ENCODE measurements at regions not wholly inside any gene's neighbourhood (a gene's known extent, or its start where the extent isn't known, plus 50 kb on each side); places are given as distances from the start of the nearest gene placed in this dataset.

DNA sequence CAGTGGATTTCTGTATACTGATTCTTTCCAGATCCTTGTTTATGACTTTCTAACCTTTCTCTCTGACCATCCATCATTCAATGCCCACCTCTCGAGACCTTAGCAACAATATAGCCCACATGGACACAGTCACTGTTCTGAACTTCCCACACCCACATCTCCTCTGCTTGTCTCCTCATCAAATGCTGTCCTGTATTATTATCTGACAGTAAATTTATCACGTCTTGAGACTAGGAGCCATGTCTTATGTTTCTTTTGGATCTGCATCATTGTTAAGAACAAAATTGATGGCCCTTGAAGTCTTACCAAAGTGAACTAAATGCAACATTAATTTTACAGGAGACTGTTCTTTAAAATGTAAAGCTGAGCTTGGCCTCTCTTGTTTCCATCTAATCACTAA is 495.4 kb upstream of the KLF4 start:
- Mint-ChIP-seq H3K27me3 (peaks cover 61% of the 10 kb centered on the region), H3K9me3 (ENCODE audit: low read depth) (no peaks in the 10 kb centered on the region), H3K4me1 (ENCODE audit: low read depth) (no peaks in the 10 kb centered on the region), H3K36me3 (ENCODE audit: insufficient read depth) (no peaks in the 10 kb centered on the region), H3K4me3 (ENCODE audit: low read depth) (no peak overlapping the region), H3K27ac (no peak overlapping the region)
- TF ChIP-seq, protein P1, sequence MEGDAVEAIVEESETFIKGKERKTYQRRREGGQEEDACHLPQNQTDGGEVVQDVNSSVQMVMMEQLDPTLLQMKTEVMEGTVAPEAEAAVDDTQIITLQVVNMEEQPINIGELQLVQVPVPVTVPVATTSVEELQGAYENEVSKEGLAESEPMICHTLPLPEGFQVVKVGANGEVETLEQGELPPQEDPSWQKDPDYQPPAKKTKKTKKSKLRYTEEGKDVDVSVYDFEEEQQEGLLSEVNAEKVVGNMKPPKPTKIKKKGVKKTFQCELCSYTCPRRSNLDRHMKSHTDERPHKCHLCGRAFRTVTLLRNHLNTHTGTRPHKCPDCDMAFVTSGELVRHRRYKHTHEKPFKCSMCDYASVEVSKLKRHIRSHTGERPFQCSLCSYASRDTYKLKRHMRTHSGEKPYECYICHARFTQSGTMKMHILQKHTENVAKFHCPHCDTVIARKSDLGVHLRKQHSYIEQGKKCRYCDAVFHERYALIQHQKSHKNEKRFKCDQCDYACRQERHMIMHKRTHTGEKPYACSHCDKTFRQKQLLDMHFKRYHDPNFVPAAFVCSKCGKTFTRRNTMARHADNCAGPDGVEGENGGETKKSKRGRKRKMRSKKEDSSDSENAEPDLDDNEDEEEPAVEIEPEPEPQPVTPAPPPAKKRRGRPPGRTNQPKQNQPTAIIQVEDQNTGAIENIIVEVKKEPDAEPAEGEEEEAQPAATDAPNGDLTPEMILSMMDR (IDR thresholded peaks at IDR 0.05; ENCODE audit: unreplicated experiment): no peak
- DNase-seq (ENCODE audit: low spot score, unreplicated experiment): no peak

DNA sequence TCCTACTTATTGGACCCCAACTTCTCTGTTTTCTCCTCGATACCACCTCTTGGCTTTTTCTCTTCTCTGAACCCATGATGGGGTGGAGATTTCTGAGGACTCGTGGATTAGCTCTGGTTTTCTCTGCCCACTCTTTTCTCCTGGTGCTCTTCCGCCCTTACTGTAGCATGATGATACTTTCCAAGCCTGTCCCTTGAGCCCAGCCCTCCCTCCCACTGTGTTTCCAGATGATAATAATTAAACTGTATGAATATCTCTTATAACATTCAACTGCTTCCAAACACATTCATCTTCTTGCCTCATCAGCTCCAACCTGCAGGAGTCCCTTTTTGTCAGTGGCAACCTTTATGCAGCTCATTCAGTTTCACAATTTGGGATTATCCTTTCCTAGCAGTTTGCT is 494.2 kb upstream of the KLF4 start:
- Mint-ChIP-seq H3K4me3 (ENCODE audit: low read depth) (no peak overlapping the region), H3K4me1 (ENCODE audit: low read depth) (no peaks in the 10 kb centered on the region), H3K9me3 (ENCODE audit: low read depth) (no peaks in the 10 kb centered on the region), H3K27me3 (peaks cover 49% of the 10 kb centered on the region), H3K36me3 (ENCODE audit: insufficient read depth) (no peaks in the 10 kb centered on the region), H3K27ac (no peak overlapping the region)
- TF ChIP-seq, protein P1 (IDR thresholded peaks at IDR 0.05; ENCODE audit: unreplicated experiment): no peak
- no peak for DNase-seq (ENCODE audit: low spot score, unreplicated experiment)

DNA sequence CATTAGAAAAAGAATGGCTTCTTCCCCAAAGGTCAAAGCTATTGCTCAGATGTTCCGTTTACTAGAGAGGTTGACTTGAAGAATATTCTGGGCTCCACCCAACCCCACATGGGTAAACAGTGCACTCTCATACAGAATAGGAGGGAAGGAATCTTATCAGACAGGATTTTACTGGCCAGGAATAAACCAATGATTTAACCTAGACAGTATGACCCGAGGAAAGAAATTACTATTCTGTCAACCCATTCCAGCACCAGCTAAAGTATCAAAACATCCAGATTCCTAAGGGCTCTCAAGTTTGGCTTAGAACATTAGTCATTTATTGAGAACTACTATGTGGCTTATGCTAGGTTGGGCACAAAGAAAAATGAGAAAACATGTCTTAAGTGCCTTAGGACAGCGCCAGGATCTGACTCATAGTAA is 493.6 kb upstream of the KLF4 start:
- no peak overlapping the region for H3K4me3 Mint-ChIP-seq (ENCODE audit: low read depth)
- DNase-seq (ENCODE audit: low spot score, unreplicated experiment): no peak
- H3K36me3 Mint-ChIP-seq (ENCODE audit: insufficient read depth): no peaks in the 10 kb centered on the region
- no peak overlapping the region for H3K27ac Mint-ChIP-seq
- TF ChIP-seq, protein P1 (IDR thresholded peaks at IDR 0.05; ENCODE audit: unreplicated experiment): no peak
- peaks cover 43% of the 10 kb centered on the region for H3K27me3 Mint-ChIP-seq
- H3K4me1 Mint-ChIP-seq (ENCODE audit: low read depth): no peaks in the 10 kb centered on the region
- no peaks in the 10 kb centered on the region for H3K9me3 Mint-ChIP-seq (ENCODE audit: low read depth)

DNA sequence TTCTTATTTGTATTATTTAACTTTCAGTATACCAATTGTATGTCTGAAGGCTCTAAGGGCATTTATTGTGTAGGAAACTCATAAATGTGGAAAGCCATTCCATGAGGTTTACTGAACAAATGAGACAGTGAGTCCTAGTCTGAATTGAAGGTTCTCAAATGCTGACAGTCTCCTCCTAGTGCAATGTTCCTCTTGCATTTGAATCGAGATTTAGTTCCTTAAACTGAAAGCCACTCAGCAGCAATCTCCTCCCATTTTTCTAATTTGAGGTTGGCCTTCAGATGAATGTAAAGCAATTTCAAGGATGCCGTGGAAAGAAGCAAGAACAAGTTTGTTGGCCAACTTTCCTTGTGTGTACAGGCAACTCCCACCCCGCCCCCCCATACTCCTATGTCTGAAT is 493.2 kb upstream of the KLF4 start:
- Mint-ChIP-seq H3K4me3 (ENCODE audit: low read depth) (no peak overlapping the region), H3K36me3 (ENCODE audit: insufficient read depth) (no peaks in the 10 kb centered on the region), H3K27ac (no peak overlapping the region)

DNA sequence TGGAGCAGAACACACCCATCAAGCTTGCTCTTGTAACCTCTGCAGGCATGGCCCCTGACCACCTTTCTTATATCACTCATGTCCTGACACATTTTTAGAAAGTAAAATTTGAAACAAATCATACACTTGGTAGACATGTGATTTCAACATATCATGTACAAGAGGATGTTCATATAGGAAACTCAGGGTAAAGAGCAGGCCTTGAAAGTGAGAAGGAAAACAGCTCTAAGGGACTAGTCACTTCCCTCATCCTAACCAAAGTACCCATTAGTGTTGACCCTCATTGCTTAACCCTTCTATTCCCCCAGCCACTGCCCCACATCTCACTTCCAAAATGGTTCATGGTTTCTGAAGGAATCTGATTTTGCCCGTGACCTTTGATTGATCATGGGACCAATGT is 492.4 kb upstream of the KLF4 start:
- H3K4me1 Mint-ChIP-seq (ENCODE audit: low read depth): no peaks in the 10 kb centered on the region
- peaks cover 38% of the 10 kb centered on the region for H3K27me3 Mint-ChIP-seq
- no peaks in the 10 kb centered on the region for H3K9me3 Mint-ChIP-seq (ENCODE audit: low read depth)
- no peak for DNase-seq (ENCODE audit: low spot score, unreplicated experiment)
- H3K4me3 Mint-ChIP-seq (ENCODE audit: low read depth): no peak overlapping the region
- TF ChIP-seq, protein P1 (IDR thresholded peaks at IDR 0.05; ENCODE audit: unreplicated experiment): no peak
- no peak overlapping the region for H3K27ac Mint-ChIP-seq
- H3K36me3 Mint-ChIP-seq (ENCODE audit: insufficient read depth): no peaks in the 10 kb centered on the region

More for the DNA sequence above, 493.2 kb upstream of the KLF4 start:
- peaks cover 40% of the 10 kb centered on the region for H3K27me3 Mint-ChIP-seq
- H3K9me3 Mint-ChIP-seq (ENCODE audit: low read depth): no peaks in the 10 kb centered on the region
- no peak for DNase-seq (ENCODE audit: low spot score, unreplicated experiment)
- no peaks in the 10 kb centered on the region for H3K4me1 Mint-ChIP-seq (ENCODE audit: low read depth)
- TF ChIP-seq, protein P1 (IDR thresholded peaks at IDR 0.05; ENCODE audit: unreplicated experiment): no peak
